SK-N-SH (cell line): ENCODE measurements at regions not wholly inside any gene's neighbourhood (a gene's known extent, or its start where the extent isn't known, plus 50 kb on each side); places are given as distances from the start of the nearest gene placed in this dataset.
"Not testable (repeated sequence)": the region's sequence is repeated elsewhere in the genome, so short reads cannot be mapped to it uniquely, and the experiment has no call there.

Experiments
- CTCF ChIA-PET: fragments of 300-600, 350-600 bp; formaldehyde crosslinking; extraction: SDS; loops from one replicate; lab custom pipeline; 2021; lab: Yijun Ruan, JAX
- POLR2A ChIA-PET: fragments of 350-600 bp; sonication (Branson Sonifier 250); formaldehyde crosslinking; extraction: SDS; loops from one replicate; lab custom pipeline; 2020; ENCODE audit warnings: antibody characterized with exemption, inconsistent platforms; lab: Yijun Ruan, JAX
- DNase-seq: peaks from one replicate; pipeline ENCODE4 v3.0.0; 2012
- H2AFZ ChIP-seq: fragments of 200-600 bp; sonication (generic); 2 replicates; pipeline ENCODE4 v1.8.1; 2016; ENCODE audit warnings: antibody characterized with exemption, mild to moderate bottlenecking, low read depth
- H3F3A ChIP-seq: fragments of 200-600 bp; sonication (generic); replicated peaks from 2 replicates; pipeline ENCODE3; 2016; ENCODE audit warnings: antibody characterized with exemption, mild to moderate bottlenecking; ENCODE audit not compliant: insufficient read depth
- H3K27ac ChIP-seq, 2 experiments: fragments of 200-500 bp in 1 of 2; fragments of 200-600 bp in 1 of 2; sonication (Bioruptor generic) in 1 of 2; sonication (generic), shearing (Covaris generic) in 1 of 2; 2 replicates each; pipeline versions ENCODE4 v1.5.1 to v1.6.1; 2014 to 2016; ENCODE audit warnings: low read depth in 2 of 2, inconsistent platforms in 1 of 2, low read length in 1 of 2, mild to moderate bottlenecking in 1 of 2, mixed read lengths in 1 of 2
- H3K27me3 ChIP-seq: fragments of 200-600 bp; sonication (generic), shearing (Covaris generic); 2 replicates; pipeline ENCODE4 v1.6.1; 2016; ENCODE audit warnings: mixed run types; ENCODE audit not compliant: insufficient read depth
- H3K36me3 ChIP-seq, 2 experiments: fragments of 200-500 bp in 1 of 2; fragments of 200-600 bp in 1 of 2; sonication (Bioruptor generic) in 1 of 2; sonication (generic) in 1 of 2; replicated peaks in 1 of 2; 2 replicates each; pipeline versions ENCODE3 to v1.5.1; 2014 to 2016; ENCODE audit warnings: low read length in 1 of 2, mild to moderate bottlenecking in 1 of 2; ENCODE audit not compliant: insufficient read depth in 2 of 2, control insufficient read depth in 1 of 2
- H3K4me1 ChIP-seq, 2 experiments: fragments of 200-500 bp in 1 of 2; fragments of 200-600 bp in 1 of 2; sonication (Bioruptor generic) in 1 of 2; sonication (generic), shearing (Covaris generic) in 1 of 2; 2 replicates each; pipeline versions ENCODE4 v1.5.1 to v1.6.1; 2014 to 2016; ENCODE audit warnings: low read depth in 1 of 2, low read length in 1 of 2, mixed run types in 1 of 2; ENCODE audit not compliant: insufficient read depth in 2 of 2, control insufficient read depth in 1 of 2
- H3K4me2 ChIP-seq: fragments of 200-600 bp; sonication (generic), shearing (Covaris generic); 2 replicates; pipeline ENCODE4 v1.6.1; 2017; ENCODE audit warnings: mixed run types
- H3K4me3 ChIP-seq, 2 experiments: fragments of 200-500 bp in 1 of 2; fragments of 200-600 bp in 1 of 2; sonication (Bioruptor generic) in 1 of 2; sonication (generic), shearing (Covaris generic) in 1 of 2; 2 replicates each; pipeline versions ENCODE4 v1.5.1 to v1.8.1; 2014 to 2016; ENCODE audit warnings: low read depth in 2 of 2, inconsistent platforms in 1 of 2, low read length in 1 of 2, mild to moderate bottlenecking in 1 of 2, mixed read lengths in 1 of 2, moderate library complexity in 1 of 2
- H3K79me2 ChIP-seq: fragments of 200-600 bp; sonication (generic); 2 replicates; pipeline ENCODE4 v1.8.1; 2017; ENCODE audit warnings: mild to moderate bottlenecking; ENCODE audit not compliant: insufficient read depth
- H3K9ac ChIP-seq: fragments of 200-600 bp; sonication (generic); 2 replicates; pipeline ENCODE4 v1.6.1; 2017; ENCODE audit warnings: mixed run types
- H3K9me2 ChIP-seq: fragments of 200-600 bp; sonication (generic); 2 replicates; pipeline ENCODE4 v1.6.1; 2017; ENCODE audit warnings: mixed run types
- H3K9me3 ChIP-seq: fragments of 200-600 bp; sonication (generic); 2 replicates; pipeline ENCODE4 v1.6.1; 2017; ENCODE audit warnings: mixed run types, mild to moderate bottlenecking, moderate library complexity
- H4K20me1 ChIP-seq: fragments of 200-600 bp; sonication (generic); 2 replicates; pipeline ENCODE4 v1.6.1; 2017; ENCODE audit warnings: mild to moderate bottlenecking, mixed run types; ENCODE audit not compliant: insufficient read depth
- FOSL2 ChIP-seq: IDR thresholded peaks from 2 replicates; pipeline ENCODE4 v1.4.0; 2012; ENCODE audit warnings: low read depth, mild to moderate bottlenecking, moderate library complexity, borderline replicate concordance
- FOXJ3 ChIP-seq: sonication (generic); formaldehyde crosslinking; IDR thresholded peaks from 2 replicates; pipeline ENCODE4 v1.5.1; 2020; ENCODE audit warnings: mild to moderate bottlenecking, missing genetic modification reagents
- GATA2 ChIP-seq: sonication (generic); formaldehyde crosslinking; IDR thresholded peaks from 2 replicates; pipeline ENCODE4 v1.5.0; 2020; ENCODE audit warnings: mild to moderate bottlenecking, missing genetic modification reagents
- JUND ChIP-seq: IDR thresholded peaks from 2 replicates; pipeline ENCODE4 v1.4.0; 2012
- NRF1 ChIP-seq: IDR thresholded peaks from 2 replicates; pipeline ENCODE4 v1.6.1; 2012; ENCODE audit warnings: low read depth, mild to moderate bottlenecking, low read length
- SMC3 ChIP-seq: IDR thresholded peaks from 2 replicates; pipeline ENCODE4 v1.6.1; 2012; ENCODE audit warnings: low read depth, low read length, improper control_type of control experiment
- TAF1 ChIP-seq: IDR thresholded peaks from 2 replicates; pipeline ENCODE4 v1.6.1; 2012; ENCODE audit warnings: low read depth, mild to moderate bottlenecking, low read length, moderate library complexity, borderline replicate concordance
- USF1 ChIP-seq: IDR thresholded peaks from 2 replicates; pipeline ENCODE4 v1.4.0; 2012; ENCODE audit warnings: low read depth, borderline replicate concordance
- YY1 ChIP-seq: IDR thresholded peaks from 2 replicates; pipeline ENCODE4 v1.4.0; 2012; ENCODE audit warnings: low read depth, mild to moderate bottlenecking
- WGBS: methylation state at CpG from one replicate; pipeline ENCODE4 v1.1.6; 2017; ENCODE audit warnings: low lambda C conversion rate; 5-methylcytosine and 5-hydroxymethylcytosine counted together
- TF ChIP-seq, protein P1 (sequence below): fragments of 150-350 bp; IDR thresholded peaks from 2 replicates; pipeline ENCODE4 v1.6.1; 2016; ENCODE audit warnings: mild to moderate bottlenecking, low read depth, low read length

DNA sequence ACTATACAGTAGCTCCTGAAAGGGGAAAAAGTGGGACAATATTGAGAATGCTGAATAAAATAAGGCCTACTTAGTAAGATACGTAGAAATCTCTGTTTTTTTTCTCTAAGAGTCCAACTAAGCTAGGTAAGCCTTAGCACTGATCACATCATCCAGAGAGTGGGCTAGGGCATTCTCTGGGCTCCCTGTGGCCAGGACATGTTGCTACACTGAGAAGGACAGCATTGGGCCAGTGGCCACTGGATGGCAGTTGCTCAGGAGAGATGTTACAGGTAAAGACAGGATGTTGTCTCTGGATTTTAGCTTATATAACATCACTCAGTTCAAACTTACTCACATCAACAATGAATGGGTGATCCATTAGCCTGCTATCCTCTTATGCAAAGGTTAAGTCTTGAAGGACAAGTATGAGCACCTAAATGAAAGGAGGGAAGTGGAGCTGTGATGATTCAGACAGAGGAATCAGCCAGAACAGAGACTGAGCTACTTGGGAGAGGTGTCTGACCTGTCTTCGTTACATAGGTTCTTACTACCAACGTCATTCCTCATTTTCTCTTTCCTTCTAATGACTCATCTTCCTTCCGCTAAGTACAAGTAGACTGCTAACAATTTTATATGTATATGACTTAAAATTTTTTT lies 226.6 kb upstream of the ADCY2 start:
- no peak overlapping the region for H3K4me2 ChIP-seq
- ChIA-PET POLR2A (no interaction called here), CTCF (no interaction called here)
- no peaks in the 10 kb centered on the region for H3F3A ChIP-seq
- H2AFZ ChIP-seq, result no peak overlapping the region
- H3K36me3 ChIP-seq, result no peaks in the 10 kb centered on the region
- no peaks in the 10 kb centered on the region for H3K9me3 ChIP-seq
- no peaks in the 10 kb centered on the region for H4K20me1 ChIP-seq
- no peak overlapping the region for H3K4me3 ChIP-seq
- no peaks in the 10 kb centered on the region for H3K27me3 ChIP-seq
- no peaks in the 10 kb centered on the region for H3K79me2 ChIP-seq
- TF ChIP-seq FOXJ3 (CRISPR knock-in tag), result no peak
- H3K27ac ChIP-seq, result no peak overlapping the region
- 13% methylated on average over 4 of the region's 4 CpGs for WGBS
- no peak overlapping the region for H3K9ac ChIP-seq
- no peak for DNase-seq
- no peaks in the 10 kb centered on the region for H3K9me2 ChIP-seq
- H3K4me1 ChIP-seq, result no peaks in the 10 kb centered on the region

GRCh38 chr5:7170785-7171184 lies 225.2 kb upstream of the ADCY2 start:
- H3K4me1 ChIP-seq, H3K27me3 ChIP-seq, H3F3A ChIP-seq, DNase-seq, H3K9me3 ChIP-seq, CTCF ChIA-PET, H3K4me3 ChIP-seq, H3K79me2 ChIP-seq, H3K36me3 ChIP-seq, H4K20me1 ChIP-seq, H3K9ac ChIP-seq, H2AFZ ChIP-seq, POLR2A ChIA-PET, H3K4me2 ChIP-seq, H3K9me2 ChIP-seq, H3K27ac ChIP-seq: not testable (repeated sequence)
- 18% methylated on average over 15 of the region's 16 CpGs for WGBS

DNA sequence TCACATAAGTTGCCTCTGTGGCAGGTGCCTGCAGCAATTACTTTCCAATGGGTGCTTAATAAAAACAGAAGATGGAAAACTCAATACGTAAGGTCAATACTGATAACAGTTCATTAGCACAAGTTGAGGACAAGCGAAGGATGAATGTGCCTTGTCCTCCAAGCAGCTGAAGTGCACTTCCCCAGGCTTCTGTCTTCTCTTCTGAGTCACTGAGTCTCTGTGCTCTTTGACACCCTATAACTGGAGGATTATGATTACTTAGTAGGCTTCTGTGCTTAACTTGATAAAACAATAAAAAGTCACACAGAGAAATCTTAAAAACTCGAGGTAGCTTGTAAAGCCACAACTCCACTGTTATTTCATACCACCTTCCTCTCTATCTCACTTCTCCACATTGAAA lies 216.6 kb upstream of the ADCY2 start:
- Histone ChIP-seq H3K79me2 (no peaks in the 10 kb centered on the region), H3F3A (no peaks in the 10 kb centered on the region), H3K9me2 (no peaks in the 10 kb centered on the region), H3K4me3 (no peak overlapping the region), H3K9me3 (no peaks in the 10 kb centered on the region), H3K36me3 (no peaks in the 10 kb centered on the region), H3K27ac (no peak overlapping the region), H2AFZ (no peak overlapping the region), H3K4me2 (no peak overlapping the region), H4K20me1 (no peaks in the 10 kb centered on the region), H3K27me3 (no peaks in the 10 kb centered on the region), H3K9ac (no peak overlapping the region), H3K4me1 (no peaks in the 10 kb centered on the region)
- TF ChIP-seq JUND, result no peak
- no peak for TF ChIP-seq YY1
- TF ChIP-seq USF1, result no peak
- TF ChIP-seq NRF1, result no peak
- no peak for TF ChIP-seq TAF1
- TF ChIP-seq SMC3, result no peak
- TF ChIP-seq, protein P1, sequence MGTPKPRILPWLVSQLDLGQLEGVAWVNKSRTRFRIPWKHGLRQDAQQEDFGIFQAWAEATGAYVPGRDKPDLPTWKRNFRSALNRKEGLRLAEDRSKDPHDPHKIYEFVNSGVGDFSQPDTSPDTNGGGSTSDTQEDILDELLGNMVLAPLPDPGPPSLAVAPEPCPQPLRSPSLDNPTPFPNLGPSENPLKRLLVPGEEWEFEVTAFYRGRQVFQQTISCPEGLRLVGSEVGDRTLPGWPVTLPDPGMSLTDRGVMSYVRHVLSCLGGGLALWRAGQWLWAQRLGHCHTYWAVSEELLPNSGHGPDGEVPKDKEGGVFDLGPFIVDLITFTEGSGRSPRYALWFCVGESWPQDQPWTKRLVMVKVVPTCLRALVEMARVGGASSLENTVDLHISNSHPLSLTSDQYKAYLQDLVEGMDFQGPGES, result no peak
- no peak for TF ChIP-seq FOSL2
- TF ChIP-seq GATA2 (CRISPR knock-in tag), result no peak
- 4% methylated on average over 3 of the region's 3 CpGs for WGBS
- ChIA-PET POLR2A (no interaction called here), CTCF (no interaction called here)
- DNase-seq, result no peak
